Anterior cingulate cortex (tissue), 58 donors: ENCODE measurements at regions not wholly inside any gene's neighbourhood (a gene's known extent, or its start where the extent isn't known, plus 50 kb on each side); places are given as distances from the start of the nearest gene placed in this dataset.
"Not testable (repeated sequence)": the region's sequence is repeated elsewhere in the genome, so short reads cannot be mapped to it uniquely, and the experiment has no call there.

Source experiments
- DNase-seq, 58 donors: peaks; one replicate each; lab custom pipeline; 2025; lab: John Stamatoyannopoulos, UW

DNA sequence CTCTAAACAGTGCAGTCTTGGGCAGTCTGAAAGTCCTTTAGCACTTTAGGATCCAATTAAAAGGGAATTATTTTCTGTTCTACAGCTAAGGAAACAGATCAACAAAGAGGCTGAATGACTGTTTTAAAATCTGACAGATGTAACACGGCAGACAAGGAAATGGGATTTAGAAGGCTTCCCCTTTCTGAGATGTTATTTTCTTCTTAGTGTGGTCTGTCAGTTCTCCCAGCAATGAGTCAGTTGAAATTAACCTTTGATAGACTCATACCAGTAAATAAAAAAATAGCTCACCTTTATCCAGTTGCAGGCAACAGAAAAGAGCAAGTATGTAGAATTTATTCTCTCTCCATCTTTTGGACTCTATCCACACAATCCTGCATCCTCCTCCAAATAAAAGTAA, 98.1 kb downstream of the NEDD1 start:
- DNase-seq = no peak

- DNase-seq = no peak
These were observed 98.6 kb downstream of the NEDD1 start for GRCh38 chr12:97005646-97006045.

- no peak for DNase-seq
These were observed 99.5 kb downstream of the NEDD1 start for GRCh38 chr12:97006585-97006984.

DNA sequence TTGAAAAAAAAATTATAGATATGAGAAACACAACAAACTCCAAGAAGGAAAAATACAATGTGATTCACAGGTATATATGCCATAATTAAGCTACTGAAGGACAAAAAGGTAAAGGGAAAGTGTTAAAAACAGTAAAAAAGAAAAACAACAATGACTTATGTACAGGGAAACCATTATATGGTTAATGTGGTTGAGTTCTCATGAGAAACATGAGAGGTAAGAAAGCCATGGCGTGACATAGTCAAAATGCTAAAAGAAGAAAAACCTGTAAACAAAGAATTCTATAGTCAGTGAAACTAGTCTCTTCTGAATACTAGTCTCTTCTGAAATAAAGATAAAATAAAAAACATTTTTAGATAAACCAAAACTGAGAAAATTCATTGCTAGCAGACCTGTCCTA, 109.1 kb downstream of the NEDD1 start:
- no peak for DNase-seq

GRCh38 chr12:97017213-97017612, 110.2 kb downstream of the NEDD1 start:
- DNase-seq = no peak

DNA sequence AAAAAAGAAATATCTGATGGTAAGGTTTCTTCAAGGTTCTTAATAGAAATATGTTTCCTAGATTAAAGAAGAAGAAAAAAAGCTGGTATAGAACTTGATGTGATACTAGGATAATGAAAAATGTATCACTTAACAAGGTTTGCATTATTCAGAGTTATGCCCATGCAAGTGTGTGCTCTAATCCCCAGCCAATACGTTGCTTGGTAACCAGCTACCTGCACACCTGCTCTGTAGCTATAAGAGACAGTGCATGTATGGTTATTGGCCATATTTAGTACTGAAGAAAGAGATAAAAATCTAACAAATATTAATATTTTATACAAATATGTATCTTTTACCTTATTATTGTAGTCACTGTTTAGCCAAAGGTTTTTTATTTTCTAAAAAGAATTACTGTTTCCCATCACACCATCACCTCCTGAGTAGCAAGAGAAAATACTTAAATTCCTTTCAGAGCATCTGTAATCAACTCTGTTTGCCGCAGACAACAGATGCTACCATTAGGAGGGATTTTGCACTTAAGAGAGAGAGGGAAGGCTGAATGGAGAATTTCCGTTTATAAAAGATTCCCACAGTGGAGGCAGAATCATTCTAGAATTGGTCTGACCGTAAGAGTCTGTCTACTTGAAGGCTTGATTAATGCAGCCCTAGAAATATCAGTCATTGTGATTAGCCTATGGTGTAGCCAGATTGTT, 115.6 kb downstream of the NEDD1 start:
- DNase-seq = no peak

DNA sequence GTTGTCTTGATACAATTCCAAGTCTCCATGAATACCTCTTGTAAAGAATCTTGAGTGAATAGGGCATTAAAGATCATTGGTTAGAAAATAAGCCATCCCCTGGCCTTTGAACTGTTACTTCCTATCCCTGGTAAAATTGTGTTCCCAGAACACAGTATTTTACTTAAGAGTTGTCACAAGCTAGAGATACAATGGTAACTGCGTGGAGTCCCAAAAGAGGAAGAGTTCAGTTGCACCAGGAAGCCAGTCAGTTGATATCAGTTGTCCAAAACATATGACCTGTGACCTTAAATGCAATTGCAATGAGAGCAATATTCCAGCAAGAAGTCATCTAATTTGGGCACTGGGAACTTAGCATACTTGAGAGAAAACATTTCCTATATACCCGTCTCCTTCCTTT, 117.3 kb downstream of the NEDD1 start:
- no peak for DNase-seq

GRCh38 chr12:97026901-97027300, 119.8 kb downstream of the NEDD1 start:
- no peak for DNase-seq

DNA sequence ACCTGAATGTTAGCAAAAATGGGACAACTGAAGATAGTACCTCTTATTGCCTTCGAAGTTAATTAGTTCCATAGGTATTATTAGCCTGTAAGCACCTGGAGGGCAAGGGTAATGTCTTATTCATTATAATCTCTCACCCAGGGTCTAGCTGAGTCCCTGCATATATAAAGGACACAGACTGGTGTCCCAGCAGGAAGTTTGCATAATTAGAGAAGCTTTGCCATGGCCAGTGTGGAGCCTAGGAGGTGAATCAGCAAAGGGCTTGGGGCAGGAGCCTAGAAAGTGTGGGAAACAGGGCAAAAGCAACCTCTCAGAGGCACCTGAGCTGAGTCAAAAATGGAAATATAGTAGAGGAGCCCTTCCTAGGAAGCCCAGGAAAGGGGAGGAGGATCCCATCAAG, 120.4 kb downstream of the NEDD1 start:
- DNase-seq = no peak

DNA sequence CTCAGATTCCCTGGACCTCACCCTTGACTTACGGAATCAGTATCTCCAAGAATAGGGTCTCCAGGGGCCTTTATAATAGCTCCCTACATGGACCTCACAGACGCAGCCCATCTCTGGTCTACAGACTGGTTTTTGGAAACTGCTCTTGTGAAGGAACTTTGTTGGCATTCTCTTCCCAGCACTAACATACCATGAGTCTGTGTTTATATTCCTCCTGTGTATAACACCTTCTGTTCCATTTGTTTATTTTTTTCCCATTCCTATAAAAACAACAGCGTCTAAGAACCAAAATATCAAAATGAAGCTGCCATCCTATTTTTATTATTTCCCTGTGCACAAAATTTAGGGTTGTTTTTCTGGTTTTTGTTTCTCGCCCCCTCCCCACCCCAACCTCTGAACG, 131.1 kb downstream of the NEDD1 start:
- DNase-seq = no peak

DNA sequence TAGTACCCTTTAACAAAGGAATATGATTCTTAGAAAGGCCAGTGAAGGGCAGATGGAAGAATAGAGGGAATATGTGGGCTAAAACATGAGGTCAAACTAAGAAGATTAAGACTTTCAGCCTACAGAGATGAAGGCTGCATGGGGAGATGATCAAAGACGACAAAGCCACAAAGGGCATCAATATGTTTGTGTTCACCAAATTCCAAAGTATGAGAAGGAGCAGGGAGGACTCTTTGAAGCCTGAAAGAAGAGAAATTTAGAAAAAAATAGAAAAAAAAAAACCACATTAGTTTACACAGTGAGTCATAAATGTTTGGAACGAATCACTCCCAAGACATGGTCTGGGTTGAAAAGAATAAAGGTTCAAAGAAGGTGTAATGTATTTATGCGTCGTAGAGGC, 131.8 kb downstream of the NEDD1 start:
- no peak for DNase-seq

- peak in 20 of 58 donors; percentile 0 to 49 (median 4) for DNase-seq
These were observed 139.8 kb downstream of the NEDD1 start for GRCh38 chr12:97046901-97047300.

DNA sequence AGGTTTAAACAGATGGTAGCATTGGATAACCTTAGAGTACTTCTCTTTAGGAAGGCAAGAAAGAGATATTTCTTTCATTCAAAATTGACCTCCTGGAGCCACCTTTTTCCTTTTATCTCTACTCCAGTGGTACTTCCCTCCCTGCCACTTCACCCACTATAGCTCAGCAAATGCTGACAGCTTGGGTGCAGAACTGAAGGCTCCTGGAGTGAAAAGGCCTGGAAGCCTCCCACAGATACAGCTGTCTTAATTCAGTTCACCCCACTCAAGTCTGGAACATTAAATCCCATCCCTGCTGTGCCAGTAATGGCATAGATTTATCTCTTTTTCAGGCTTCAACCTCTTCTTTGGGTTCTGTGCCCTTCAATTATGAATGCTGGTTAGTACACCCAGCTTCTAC, 140.3 kb downstream of the NEDD1 start:
- DNase-seq = peak in 14 of 58 donors; percentile 1 to 41 (median 10)

GRCh38 chr12:97048421-97049035, 141.5 kb downstream of the NEDD1 start:
- no peak for DNase-seq

DNA sequence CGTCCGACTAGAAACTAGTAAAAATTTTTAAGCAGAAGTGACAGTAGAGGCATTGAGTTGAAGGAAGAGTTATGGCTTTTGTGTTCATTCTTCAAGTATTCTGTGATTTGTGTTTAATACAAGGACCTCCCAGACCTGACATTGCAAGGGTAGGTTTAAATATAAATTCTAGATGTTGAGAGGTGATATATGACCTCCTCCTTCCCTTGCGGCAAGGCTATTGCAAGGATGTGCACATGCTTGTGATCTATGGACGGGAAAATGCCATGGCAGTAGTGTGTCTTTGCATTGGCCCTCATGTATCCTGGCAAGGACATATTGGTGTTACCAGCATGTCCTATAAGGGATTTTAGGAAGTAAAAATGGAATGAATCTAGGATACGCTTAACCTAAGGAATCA, 143.5 kb downstream of the NEDD1 start:
- DNase-seq = no peak

GRCh38 chr12:97051341-97051740, 144.3 kb downstream of the NEDD1 start:
- DNase-seq = no peak

DNA sequence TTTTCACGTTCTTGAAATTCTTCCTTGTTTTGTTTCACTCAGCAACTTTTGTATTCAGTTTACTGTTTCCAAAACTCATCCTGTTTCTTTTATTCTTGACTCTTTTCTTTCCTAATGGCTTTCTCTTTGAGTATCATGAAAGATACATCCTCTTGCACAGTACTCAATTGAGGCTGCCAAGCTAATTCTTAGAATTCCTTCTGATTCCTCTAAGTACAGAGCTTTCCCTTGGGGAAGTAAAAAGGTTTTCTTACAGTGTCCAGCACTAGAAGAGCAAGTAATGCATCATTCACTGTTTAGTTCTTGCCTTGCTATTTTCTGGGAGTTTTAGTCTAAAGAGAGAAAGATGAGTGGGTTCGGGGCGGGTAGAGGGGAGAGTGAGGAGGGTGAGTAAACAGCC, 154.1 kb downstream of the NEDD1 start:
- no peak for DNase-seq

GRCh38 chr12:97063292-97063935, 156.4 kb downstream of the NEDD1 start:
- no peak for DNase-seq

DNA sequence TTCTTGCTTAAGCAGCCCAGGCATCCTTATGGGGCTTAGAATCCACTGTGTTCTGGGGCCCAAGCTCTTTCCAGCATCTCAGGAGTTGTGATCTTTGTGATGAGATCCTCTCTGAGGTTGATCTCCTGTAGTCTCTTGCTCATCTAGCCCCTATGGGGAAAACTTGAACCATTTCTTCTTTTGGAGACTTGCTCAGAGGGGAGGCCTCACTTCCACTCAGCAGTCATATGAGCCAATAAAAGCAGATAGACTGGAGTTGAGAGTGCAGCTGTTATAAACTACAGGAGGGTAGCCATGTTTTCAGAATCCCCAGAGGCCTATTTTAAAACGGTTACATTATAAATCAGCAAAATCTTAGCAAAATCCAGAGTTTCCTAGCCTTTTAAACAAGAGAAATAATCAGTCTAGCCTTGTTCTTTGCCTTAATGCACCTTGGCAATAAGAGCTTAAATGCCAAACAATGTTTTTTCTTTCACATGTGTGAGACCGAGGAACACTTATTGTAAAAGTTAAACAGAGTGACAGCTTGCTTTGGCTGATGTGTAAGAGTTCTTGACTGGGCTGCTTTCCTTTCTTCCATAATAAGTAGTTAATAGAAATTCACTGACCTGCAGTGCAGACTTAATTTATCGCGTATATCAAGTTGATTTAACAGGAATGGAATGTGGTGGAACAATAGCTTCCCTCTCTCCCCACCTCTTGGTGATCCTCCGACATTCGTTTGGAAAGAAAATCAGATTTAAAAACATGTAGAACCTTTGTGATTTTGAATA, 168.3 kb downstream of the NEDD1 start:
- DNase-seq = no peak

- peak in 1 of 58 donors; percentile 2 for DNase-seq
These were observed 169.0 kb downstream of the NEDD1 start for GRCh38 chr12:97075934-97076630.

GRCh38 chr12:97076912-97077311, 169.9 kb downstream of the NEDD1 start:
- not testable (repeated sequence) for DNase-seq
